PC-3 (cell line): ENCODE measurements at regions not wholly inside any gene's neighbourhood (a gene's known extent, or its start where the extent isn't known, plus 50 kb on each side); places are given as distances from the start of the nearest gene placed in this dataset.

Experiments used
- ATAC-seq: fragments of 200-7000 bp; cut with Tn5 transposase; 2 replicates; pipeline ENCODE4 v1.9.1; 2020; ENCODE audit warnings: mild to moderate bottlenecking, moderate library complexity
- BruUV-seq: library from RNA; stranded (reverse); fragments of 400-500 nt; replicated peaks from 2 replicates; lab custom pipeline; 2021; lab: Mats Ljungman, UMichigan
- CTCF ChIA-PET: fragments of 300-600 bp; sonication (Branson Sonifier 250); formaldehyde crosslinking; loops from one replicate; lab custom pipeline; 2022; ENCODE audit warnings: antibody characterized with exemption; lab: Charles Lee
- POLR2A ChIA-PET: fragments of 300-600 bp; sonication (Branson Sonifier 250); formaldehyde crosslinking; loops from one replicate; lab custom pipeline; 2022; ENCODE audit warnings: antibody characterized with exemption; ENCODE audit not compliant: unreplicated experiment; lab: Charles Lee
- DNase-seq: peaks from one replicate; pipeline ENCODE4 v3.0.0-alpha.2; 2015
- H2AFZ ChIP-seq: fragments of 300-600 bp; sonication (generic); 2 replicates; pipeline ENCODE4 v1.6.0; 2016; ENCODE audit warnings: antibody characterized with exemption, low read length
- H3F3A ChIP-seq: fragments of 300-600 bp; sonication (generic); one replicate; pipeline ENCODE4 v1.6.0; 2017; ENCODE audit warnings: antibody characterized with exemption, low read length, control low read depth, mild to moderate bottlenecking; ENCODE audit not compliant: unreplicated experiment
- H3K27ac ChIP-seq: fragments of 300-600 bp; sonication (generic); 2 replicates; pipeline ENCODE4 v1.5.1; 2016; ENCODE audit warnings: mild to moderate bottlenecking, low read length
- H3K27me3 ChIP-seq: fragments of 300-600 bp; sonication (generic); 2 replicates; pipeline ENCODE4 v1.6.1; 2016; ENCODE audit warnings: low read length, mixed read lengths
- H3K36me3 ChIP-seq: fragments of 300-600 bp; sonication (generic); 2 replicates; pipeline ENCODE4 v1.6.1; 2016; ENCODE audit warnings: low read depth, mixed run types, low read length, mixed read lengths
- H3K4me1 ChIP-seq: fragments of 300-600 bp; sonication (generic); 2 replicates; pipeline ENCODE4 v1.5.1; 2016; ENCODE audit warnings: low read length; ENCODE audit not compliant: insufficient read depth
- H3K4me2 ChIP-seq: fragments of 300-600 bp; sonication (generic); 2 replicates; pipeline ENCODE4 v1.6.0; 2016; ENCODE audit warnings: low read length
- H3K4me3 ChIP-seq: fragments of 300-600 bp; sonication (generic); 2 replicates; pipeline ENCODE4 v1.5.1; 2016; ENCODE audit warnings: mild to moderate bottlenecking, low read length, mixed read lengths
- H3K79me2 ChIP-seq: fragments of 300-600 bp; sonication (generic); 2 replicates; pipeline ENCODE4 v1.6.1; 2017; ENCODE audit warnings: low read length, mixed read lengths
- H3K9ac ChIP-seq: fragments of 300-600 bp; sonication (generic); 2 replicates; pipeline ENCODE4 v1.6.0; 2016; ENCODE audit warnings: mild to moderate bottlenecking, low read length
- H3K9me2 ChIP-seq: fragments of 300-600 bp; sonication (generic); replicated peaks from 2 replicates; pipeline ENCODE4 v1.6.1; 2016; ENCODE audit warnings: mixed run types, low read length, mixed read lengths
- H3K9me3 ChIP-seq: fragments of 300-600 bp; sonication (generic); 2 replicates; pipeline ENCODE4 v1.6.1; 2016; ENCODE audit warnings: low read length, mixed read lengths
- H4K20me1 ChIP-seq: fragments of 300-600 bp; sonication (generic); 2 replicates; pipeline ENCODE4 v1.6.1; 2016; ENCODE audit warnings: low read length, mixed read lengths
- CTCF ChIP-seq: fragments of 300-600 bp; sonication (generic); conservative IDR thresholded peaks from 2 replicates; pipeline ENCODE4 v1.5.1; 2017; ENCODE audit warnings: antibody characterized with exemption, low read depth, mild to moderate bottlenecking, low read length
- EZH2 ChIP-seq: fragments of 300-600 bp; sonication (generic); IDR thresholded peaks from one replicate; pipeline ENCODE4 v1.6.1; 2017; ENCODE audit warnings: antibody characterized with exemption, mild to moderate bottlenecking, low read length; ENCODE audit not compliant: unreplicated experiment
- EZH2phosphoT487 ChIP-seq: fragments of 300-600 bp; sonication (generic); IDR thresholded peaks from 2 replicates; pipeline ENCODE4 v1.6.1; 2018; ENCODE audit warnings: mild to moderate bottlenecking, antibody characterized with exemption, low read length, borderline replicate concordance
- intact Hi-C: fragments of 100-400 bp; cut with micrococcal nuclease; formaldehyde crosslinking; loops from 2 replicates; pipeline ENCODE4 v1.9.0; 2023

GRCh38 chr15:72940229-72940622 is 112.0 kb upstream of the NEO1 start:
- Histone ChIP-seq H3K9me2 (no peaks in the 10 kb centered on the region), H3F3A (no peaks in the 10 kb centered on the region), H3K4me1 (no peaks in the 10 kb centered on the region), H2AFZ (no peak overlapping the region), H3K79me2 (no peaks in the 10 kb centered on the region), H3K4me2 (no peak overlapping the region), H3K9me3 (no peaks in the 10 kb centered on the region), H3K27me3 (peaks cover 37% of the 10 kb centered on the region), H3K27ac (no peak overlapping the region), H3K36me3 (no peaks in the 10 kb centered on the region), H3K9ac (no peak overlapping the region), H4K20me1 (no peaks in the 10 kb centered on the region), H3K4me3 (no peak overlapping the region)
- ATAC-seq: no peak
- CTCF ChIA-PET: no interaction called here
- DNase-seq: no peak
- TF ChIP-seq CTCF (no peak), EZH2phosphoT487 (no peak), EZH2 (no peak)
- POLR2A ChIA-PET: no interaction called here
- BruUV-seq: no TSS peak
- intact Hi-C loops: no loop called here

DNA sequence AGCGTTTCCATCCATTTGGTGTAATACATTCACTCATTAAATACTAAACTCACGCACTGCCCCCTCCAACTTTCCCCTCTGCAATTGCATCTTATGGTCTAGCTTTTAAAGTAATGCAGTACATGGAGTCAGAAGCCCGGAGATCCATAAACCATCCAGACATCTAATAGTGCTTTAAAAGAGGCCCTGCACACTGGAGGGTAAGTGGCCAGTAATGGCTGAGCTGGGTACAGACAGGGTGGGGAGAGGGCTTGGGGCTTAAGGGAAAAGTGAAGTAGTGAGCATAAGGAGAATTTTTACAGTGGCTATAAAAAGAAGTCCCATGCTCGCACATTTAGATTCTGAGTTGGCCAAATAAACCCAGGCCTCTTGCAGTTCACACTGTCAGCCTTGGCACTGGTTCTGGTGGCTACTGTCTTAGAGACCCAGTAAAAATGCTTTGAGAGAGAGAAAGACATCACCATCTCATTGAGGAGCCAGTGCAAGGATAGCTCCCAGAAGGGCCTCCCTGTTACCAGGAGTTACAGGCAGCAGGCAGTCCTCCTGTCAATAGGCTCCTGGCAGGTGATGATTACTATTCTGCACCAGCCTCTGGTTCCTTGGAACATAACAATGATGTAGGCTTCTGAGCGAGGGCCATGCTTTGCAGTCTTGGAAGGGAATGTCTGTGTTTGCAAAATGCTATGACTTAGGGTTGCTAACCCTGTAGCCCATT is 112.6 kb upstream of the NEO1 start:
- ChIA-PET POLR2A (no interaction called here), CTCF (no interaction called here)
- Histone ChIP-seq H3K27me3 (peaks cover 38% of the 10 kb centered on the region), H4K20me1 (no peaks in the 10 kb centered on the region), H3K4me1 (no peaks in the 10 kb centered on the region), H3K27ac (no peak overlapping the region), H3F3A (no peaks in the 10 kb centered on the region), H3K4me3 (no peak overlapping the region), H3K79me2 (no peaks in the 10 kb centered on the region), H3K9me3 (no peaks in the 10 kb centered on the region), H3K9me2 (no peaks in the 10 kb centered on the region), H3K4me2 (no peak overlapping the region), H3K36me3 (no peaks in the 10 kb centered on the region), H2AFZ (no peak overlapping the region), H3K9ac (no peak overlapping the region)
- DNase-seq (no peak), ATAC-seq (no peak)
- intact Hi-C loops: no loop called here
- TF ChIP-seq CTCF: no peak
- TF ChIP-seq EZH2phosphoT487: no peak
- TF ChIP-seq EZH2: no peak
- BruUV-seq: no TSS peak
